BE2C (cell line): ENCODE measurements at regions not wholly inside any gene's neighbourhood (a gene's known extent, or its start where the extent isn't known, plus 50 kb on each side); places are given as distances from the start of the nearest gene placed in this dataset.

Source experiments
- DNase-seq: peaks from one replicate; pipeline ENCODE4 v3.0.0-alpha.2; 2020
- H3K27me3 ChIP-seq: fragments of 250-450 bp; sonication (Bioruptor Pico); 2 replicates; pipeline ENCODE4 v1.5.1; 2020; ENCODE audit warnings: mild to moderate bottlenecking
- H3K36me3 ChIP-seq: fragments of 250-450 bp; sonication (Bioruptor Pico); 2 replicates; pipeline ENCODE4 v1.5.1; 2020; ENCODE audit warnings: mild to moderate bottlenecking
- H3K4me1 ChIP-seq: fragments of 250-450 bp; sonication (Bioruptor Pico); 2 replicates; pipeline ENCODE4 v1.5.1; 2020
- H3K4me3 ChIP-seq: 2 replicates; pipeline ENCODE4 v1.5.1; 2011; ENCODE audit warnings: low read depth, low read length
- H3K9me3 ChIP-seq: fragments of 250-450 bp; sonication (Bioruptor Pico); 2 replicates; pipeline ENCODE4 v1.5.1; 2020
- TF ChIP-seq, protein P1 (sequence below): IDR thresholded peaks from 2 replicates; pipeline ENCODE4 v1.5.1; 2012; ENCODE audit warnings: mild to moderate bottlenecking, low read depth, low read length

DNA sequence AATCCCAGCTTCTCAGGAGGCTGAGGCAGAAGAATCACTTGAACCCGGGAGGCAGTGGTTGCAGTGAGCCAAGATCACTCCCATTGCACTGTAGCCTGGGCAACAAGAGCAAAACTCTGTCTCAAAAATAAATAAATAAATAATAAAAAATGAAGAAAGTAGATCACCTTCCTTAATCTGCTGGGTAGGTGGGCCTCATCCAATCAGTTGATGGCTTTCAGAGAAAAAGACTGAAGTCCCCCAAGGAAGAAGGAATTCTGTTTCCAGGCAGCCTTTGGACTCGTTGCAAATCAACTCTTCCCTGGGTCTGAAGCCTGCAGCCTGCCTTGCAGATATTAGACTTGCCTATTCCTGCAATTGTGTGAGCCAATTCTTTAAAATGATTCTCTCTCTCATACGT lies 136.5 kb downstream of the TFCP2L1 start:
- H3K9me3 ChIP-seq = no peaks in the 10 kb centered on the region
- H3K36me3 ChIP-seq = no peaks in the 10 kb centered on the region
- H3K4me3 ChIP-seq = no peak overlapping the region
- H3K27me3 ChIP-seq = no peaks in the 10 kb centered on the region
- TF ChIP-seq, protein P1, sequence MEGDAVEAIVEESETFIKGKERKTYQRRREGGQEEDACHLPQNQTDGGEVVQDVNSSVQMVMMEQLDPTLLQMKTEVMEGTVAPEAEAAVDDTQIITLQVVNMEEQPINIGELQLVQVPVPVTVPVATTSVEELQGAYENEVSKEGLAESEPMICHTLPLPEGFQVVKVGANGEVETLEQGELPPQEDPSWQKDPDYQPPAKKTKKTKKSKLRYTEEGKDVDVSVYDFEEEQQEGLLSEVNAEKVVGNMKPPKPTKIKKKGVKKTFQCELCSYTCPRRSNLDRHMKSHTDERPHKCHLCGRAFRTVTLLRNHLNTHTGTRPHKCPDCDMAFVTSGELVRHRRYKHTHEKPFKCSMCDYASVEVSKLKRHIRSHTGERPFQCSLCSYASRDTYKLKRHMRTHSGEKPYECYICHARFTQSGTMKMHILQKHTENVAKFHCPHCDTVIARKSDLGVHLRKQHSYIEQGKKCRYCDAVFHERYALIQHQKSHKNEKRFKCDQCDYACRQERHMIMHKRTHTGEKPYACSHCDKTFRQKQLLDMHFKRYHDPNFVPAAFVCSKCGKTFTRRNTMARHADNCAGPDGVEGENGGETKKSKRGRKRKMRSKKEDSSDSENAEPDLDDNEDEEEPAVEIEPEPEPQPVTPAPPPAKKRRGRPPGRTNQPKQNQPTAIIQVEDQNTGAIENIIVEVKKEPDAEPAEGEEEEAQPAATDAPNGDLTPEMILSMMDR = no peak
- DNase-seq = no peak
- no peaks in the 10 kb centered on the region for H3K4me1 ChIP-seq

DNA sequence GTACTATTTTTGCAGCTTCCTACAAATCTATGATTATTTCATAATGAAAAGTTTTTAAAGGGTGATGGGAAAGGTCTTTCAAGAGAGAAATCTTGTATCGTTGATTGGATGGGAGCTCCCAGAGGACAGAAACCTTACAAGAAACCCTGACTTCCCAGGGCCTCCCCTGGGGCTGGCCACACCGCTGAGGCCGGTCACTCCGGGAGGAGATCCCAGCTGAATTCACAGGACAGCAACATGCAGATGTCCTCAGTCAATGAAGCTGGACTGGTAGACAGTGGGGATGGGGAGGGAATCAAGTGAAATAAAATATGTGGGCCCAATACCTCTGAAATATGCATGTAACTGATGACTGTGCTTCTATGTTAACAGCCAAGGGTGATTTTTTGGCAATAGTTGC lies 135.6 kb downstream of the TFCP2L1 start:
- H3K4me1 ChIP-seq = no peaks in the 10 kb centered on the region
- no peaks in the 10 kb centered on the region for H3K9me3 ChIP-seq
- no peak overlapping the region for H3K4me3 ChIP-seq
- H3K36me3 ChIP-seq = no peaks in the 10 kb centered on the region
- no peaks in the 10 kb centered on the region for H3K27me3 ChIP-seq
- DNase-seq = no peak
- TF ChIP-seq, protein P1 = no peak

DNA sequence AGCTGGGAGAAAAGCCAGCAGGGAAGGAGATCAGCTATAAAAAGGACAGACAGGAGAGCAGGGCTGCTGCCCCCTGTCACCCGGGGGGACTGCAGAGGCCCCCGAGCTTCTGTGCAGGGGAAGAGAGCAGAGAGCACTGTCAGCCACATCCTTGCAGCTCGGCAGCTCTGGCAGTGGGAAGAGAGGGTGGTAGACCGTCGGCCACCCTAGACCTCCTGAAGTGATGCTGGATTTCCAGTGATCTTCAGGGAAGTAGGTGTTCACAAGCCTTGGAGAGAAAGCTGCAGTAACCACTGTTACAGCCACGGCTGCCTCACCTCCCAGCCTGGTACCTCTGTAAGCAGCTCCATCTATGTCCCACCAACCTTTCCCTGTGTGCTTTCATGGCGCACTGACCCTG lies 134.9 kb downstream of the TFCP2L1 start:
- Histone ChIP-seq H3K36me3 (no peaks in the 10 kb centered on the region), H3K4me1 (no peaks in the 10 kb centered on the region), H3K4me3 (no peak overlapping the region), H3K27me3 (no peaks in the 10 kb centered on the region), H3K9me3 (no peaks in the 10 kb centered on the region)
- TF ChIP-seq, protein P1 = no peak
- no peak for DNase-seq

DNA sequence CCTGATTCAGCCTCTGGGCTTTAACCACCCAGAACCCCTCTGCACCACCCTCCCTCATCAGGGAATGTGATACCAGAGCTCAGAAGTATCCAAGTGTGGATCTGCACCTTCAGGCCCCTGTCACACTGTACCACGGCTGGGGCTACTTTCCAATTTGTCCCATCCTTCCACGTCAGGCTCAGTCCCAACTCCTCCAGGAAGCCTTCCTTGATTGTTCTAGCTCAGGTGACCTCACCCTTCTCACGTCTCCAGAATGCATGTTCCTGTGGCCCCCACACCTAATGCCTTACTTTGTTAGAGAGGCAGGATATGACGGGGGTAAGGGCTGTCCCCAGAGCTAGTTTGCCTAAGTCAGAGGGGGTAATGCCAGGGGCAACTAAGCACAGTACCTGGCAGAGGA lies 134.3 kb downstream of the TFCP2L1 start:
- TF ChIP-seq, protein P1 = no peak
- no peak for DNase-seq
- Histone ChIP-seq H3K36me3 (no peaks in the 10 kb centered on the region), H3K4me3 (no peak overlapping the region), H3K27me3 (no peaks in the 10 kb centered on the region), H3K9me3 (no peaks in the 10 kb centered on the region), H3K4me1 (no peaks in the 10 kb centered on the region)

DNA sequence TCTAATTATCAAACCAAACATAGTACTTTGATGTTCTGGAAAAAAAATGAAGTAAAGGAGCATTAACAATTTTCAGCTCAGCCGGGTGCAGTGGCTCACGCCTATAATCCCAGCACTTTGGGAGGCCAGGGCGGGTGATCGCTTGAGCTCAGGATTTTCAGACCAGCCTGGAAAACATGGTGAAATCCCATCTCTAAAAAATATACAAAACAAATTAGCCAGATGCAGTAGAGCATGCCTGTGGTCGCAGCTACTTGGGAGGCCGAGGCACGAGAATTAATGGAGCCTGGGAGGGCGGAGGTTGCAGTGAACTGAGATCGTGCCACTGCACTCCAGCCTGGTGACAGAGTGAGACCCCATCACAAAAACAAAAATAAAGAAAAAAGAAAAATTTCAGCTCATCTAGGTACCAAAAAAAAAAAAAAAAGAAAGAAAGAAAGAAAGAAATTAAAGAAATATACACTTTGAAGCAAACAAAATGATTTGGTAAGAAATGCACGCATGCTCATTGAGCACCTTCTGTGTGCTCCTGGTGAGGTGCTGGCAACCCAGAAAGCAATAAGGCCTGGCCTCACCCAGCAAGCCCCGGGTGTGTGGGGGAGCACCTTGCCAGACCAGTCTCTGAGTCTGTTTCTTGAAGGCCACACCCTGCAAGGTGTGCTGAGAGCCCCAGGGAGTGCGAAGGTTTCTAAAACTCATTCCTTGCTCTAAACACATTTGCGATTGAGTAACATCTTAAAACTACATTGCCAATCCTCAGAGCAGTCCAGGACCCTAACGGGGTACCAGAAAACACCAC lies 133.5 kb downstream of the TFCP2L1 start:
- Histone ChIP-seq H3K4me3 (no peak overlapping the region), H3K27me3 (no peaks in the 10 kb centered on the region), H3K4me1 (no peaks in the 10 kb centered on the region), H3K9me3 (no peaks in the 10 kb centered on the region), H3K36me3 (no peaks in the 10 kb centered on the region)
- TF ChIP-seq, protein P1 = no peak
- no peak for DNase-seq

DNA sequence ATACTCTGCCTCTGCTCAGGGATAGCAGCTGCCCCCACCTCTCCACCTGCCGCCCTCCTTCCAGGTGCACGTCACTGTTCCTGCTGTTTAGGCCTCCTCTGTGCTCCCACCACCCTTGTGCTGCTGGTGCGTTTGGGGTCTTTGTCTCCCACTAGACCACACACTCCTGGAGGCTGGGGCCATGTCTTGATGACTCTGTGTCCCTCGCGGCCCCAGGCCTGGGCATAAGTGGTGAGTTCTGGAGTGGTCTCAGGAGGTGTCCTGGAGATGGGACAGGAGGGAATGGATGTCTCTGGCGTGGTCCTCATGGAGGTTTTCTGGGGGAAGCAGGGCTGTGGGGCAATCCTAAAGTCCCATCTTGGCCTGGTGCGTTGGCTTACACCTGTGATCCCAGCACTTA lies 132.1 kb downstream of the TFCP2L1 start:
- Histone ChIP-seq H3K36me3 (no peaks in the 10 kb centered on the region), H3K4me3 (no peak overlapping the region), H3K27me3 (no peaks in the 10 kb centered on the region), H3K9me3 (no peaks in the 10 kb centered on the region), H3K4me1 (no peaks in the 10 kb centered on the region)
- TF ChIP-seq, protein P1 = no peak
- DNase-seq = no peak
